SJCRH30 (cell line): ENCODE measurements at regions not wholly inside any gene's neighbourhood (a gene's known extent, or its start where the extent isn't known, plus 50 kb on each side); places are given as distances from the start of the nearest gene placed in this dataset.

Source experiments
- DNase-seq, 2 experiments: peaks; one replicate each; pipeline ENCODE4 v3.0.0-alpha.2; 2015 to 2020
- H3K27ac ChIP-seq: fragments of 250-450 bp; sonication (Bioruptor Pico); 2 replicates; pipeline ENCODE4 v1.5.1; 2020; ENCODE audit warnings: mild to moderate bottlenecking, moderate library complexity
- H3K27me3 ChIP-seq: fragments of 250-450 bp; sonication (Bioruptor Pico); 2 replicates; pipeline ENCODE4 v1.5.1; 2020; ENCODE audit warnings: mild to moderate bottlenecking, moderate library complexity
- H3K36me3 ChIP-seq: fragments of 250-450 bp; sonication (Bioruptor Pico); 2 replicates; pipeline ENCODE4 v1.5.1; 2020; ENCODE audit warnings: mild to moderate bottlenecking, moderate library complexity
- H3K4me1 ChIP-seq: fragments of 250-450 bp; sonication (Bioruptor Pico); 2 replicates; pipeline ENCODE4 v1.5.1; 2020; ENCODE audit warnings: mild to moderate bottlenecking, moderate library complexity
- H3K4me3 ChIP-seq: fragments of 250-450 bp; sonication (Bioruptor Pico); 2 replicates; pipeline ENCODE4 v1.5.1; 2020; ENCODE audit warnings: mild to moderate bottlenecking, moderate library complexity
- H3K9me3 ChIP-seq: fragments of 250-450 bp; sonication (Bioruptor Pico); replicated peaks from 2 replicates; pipeline ENCODE4 v1.5.1; 2020; ENCODE audit warnings: mild to moderate bottlenecking, moderate library complexity

GRCh38 chr2:105184420-105184819, 57.1 kb upstream of the GPR45 start:
- H3K4me1 ChIP-seq, result peaks cover 20% of the 10 kb centered on the region
- H3K36me3 ChIP-seq, result no peaks in the 10 kb centered on the region
- no peak overlapping the region for H3K27ac ChIP-seq
- H3K27me3 ChIP-seq, result peaks cover 17% of the 10 kb centered on the region; the same call in 1 of the 2 replicates
- H3K4me3 ChIP-seq, result no peak overlapping the region
- DNase-seq, result no peak
- no peaks in the 10 kb centered on the region for H3K9me3 ChIP-seq

DNA sequence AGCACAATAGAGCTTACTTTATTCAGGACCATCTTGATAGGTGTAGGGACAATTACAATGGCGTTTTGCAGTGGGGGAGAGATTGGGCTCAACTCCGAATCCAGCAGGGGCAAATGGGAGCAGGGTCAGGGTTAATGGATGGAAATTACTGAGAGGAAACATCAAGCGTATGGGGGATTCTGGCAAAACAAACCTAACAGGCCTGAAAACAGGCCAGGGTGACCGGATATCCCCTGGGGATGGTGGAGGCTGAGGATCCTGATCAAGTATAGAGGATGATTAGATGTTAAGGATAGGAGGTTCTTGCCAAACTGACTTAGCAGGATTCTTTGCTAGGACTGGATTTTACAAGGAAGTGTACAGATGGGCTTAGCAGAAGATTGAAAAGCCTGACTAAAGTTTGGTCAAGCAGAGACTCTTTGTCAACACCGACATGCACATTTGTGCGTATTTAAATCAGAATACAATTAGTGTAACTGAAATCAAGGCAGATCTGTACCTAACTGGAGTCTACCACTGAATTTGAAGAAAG, 54.5 kb upstream of the GPR45 start:
- Histone ChIP-seq H3K27me3 (peaks cover 17% of the 10 kb centered on the region; the same call in 1 of the 2 replicates), H3K4me1 (no peaks in the 10 kb centered on the region), H3K27ac (no peak overlapping the region), H3K4me3 (no peak overlapping the region), H3K36me3 (no peaks in the 10 kb centered on the region), H3K9me3 (no peaks in the 10 kb centered on the region)
- DNase-seq, result no peak

DNA sequence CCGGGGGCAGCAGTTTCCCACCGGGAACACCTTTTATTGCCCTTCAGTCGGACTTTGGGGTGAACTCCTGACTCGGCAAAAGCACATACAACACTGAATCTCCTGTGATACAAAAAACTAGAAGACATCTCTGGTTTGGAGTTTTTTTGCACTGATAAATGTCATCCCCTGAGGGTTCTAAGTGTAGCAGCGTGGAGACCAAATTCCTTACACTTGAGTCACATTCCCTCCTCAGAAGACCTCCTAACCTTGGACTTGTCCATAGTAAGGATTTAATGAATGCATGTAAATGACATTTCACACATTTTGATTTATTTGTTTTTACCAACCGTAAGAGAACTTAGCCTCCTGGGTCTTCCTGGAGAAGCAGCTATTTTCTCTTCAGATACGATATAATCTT, 54.0 kb upstream of the GPR45 start:
- Histone ChIP-seq H3K4me1 (no peaks in the 10 kb centered on the region), H3K27ac (no peak overlapping the region), H3K27me3 (peaks cover 14% of the 10 kb centered on the region; the same call in 1 of the 2 replicates), H3K9me3 (no peaks in the 10 kb centered on the region), H3K36me3 (no peaks in the 10 kb centered on the region), H3K4me3 (no peak overlapping the region)
- DNase-seq, result no peak

DNA sequence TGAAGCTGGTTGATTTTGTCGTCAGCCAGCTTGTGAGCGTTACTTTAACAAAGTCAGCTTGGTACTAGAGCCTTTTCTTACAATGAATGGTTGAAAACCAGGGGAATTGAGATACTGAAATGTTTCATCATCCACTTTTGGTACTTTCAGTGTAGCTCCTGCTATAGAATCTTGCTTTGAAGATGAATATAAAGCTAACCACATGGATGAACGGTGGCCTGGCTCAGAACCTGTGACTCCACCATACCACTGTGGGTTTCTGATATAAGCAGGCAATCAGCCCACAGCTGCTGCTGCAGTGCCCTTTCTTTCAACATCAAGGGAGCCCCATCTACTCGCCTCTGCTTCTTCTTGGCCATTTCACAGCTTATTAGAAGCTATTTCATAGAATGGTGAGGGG, 53.2 kb upstream of the GPR45 start:
- Histone ChIP-seq H3K27ac (no peak overlapping the region), H3K36me3 (no peaks in the 10 kb centered on the region), H3K9me3 (no peaks in the 10 kb centered on the region), H3K4me3 (no peak overlapping the region), H3K27me3 (peaks cover 12% of the 10 kb centered on the region; the same call in 1 of the 2 replicates), H3K4me1 (no peaks in the 10 kb centered on the region)
- DNase-seq, result no peak
